ENCODE measurements at regions not wholly inside any gene's neighbourhood (a gene's known extent, or its start where the extent isn't known, plus 50 kb on each side); places are given as distances from the start of the nearest gene placed in this dataset.

GRCh38 chr9:88326936-88327335, 61.3 kb upstream of the SPIN1 start:
- DNase-seq (ENCODE audit: low read depth in 2 of 2) = no peak

DNA sequence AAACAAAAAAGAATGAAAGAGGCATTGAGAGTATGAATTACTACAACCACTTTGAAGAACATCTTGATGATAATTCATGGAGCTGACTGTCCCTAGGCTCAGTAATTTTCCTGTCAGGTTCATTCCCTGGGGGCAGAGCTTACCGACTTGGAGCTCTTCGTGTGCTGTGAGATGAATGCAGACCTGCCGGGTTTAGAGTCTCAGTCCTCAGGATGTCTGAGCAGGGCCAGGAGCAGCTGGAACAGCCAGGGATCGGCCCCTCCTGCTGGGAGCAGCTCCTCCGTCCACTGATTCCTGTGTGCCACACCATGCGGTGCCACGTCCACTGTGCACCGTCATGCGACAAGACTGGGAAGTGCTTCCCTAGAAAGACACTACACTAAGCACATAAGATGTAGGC, 62.2 kb upstream of the SPIN1 start:
- no peak for DNase-seq (ENCODE audit: low read depth in 2 of 2)

GRCh38 chr9:88322906-88323566, 65.2 kb upstream of the SPIN1 start:
- peak; percentile 25 to 36 for DNase-seq (ENCODE audit: low read depth in 2 of 2)

DNA sequence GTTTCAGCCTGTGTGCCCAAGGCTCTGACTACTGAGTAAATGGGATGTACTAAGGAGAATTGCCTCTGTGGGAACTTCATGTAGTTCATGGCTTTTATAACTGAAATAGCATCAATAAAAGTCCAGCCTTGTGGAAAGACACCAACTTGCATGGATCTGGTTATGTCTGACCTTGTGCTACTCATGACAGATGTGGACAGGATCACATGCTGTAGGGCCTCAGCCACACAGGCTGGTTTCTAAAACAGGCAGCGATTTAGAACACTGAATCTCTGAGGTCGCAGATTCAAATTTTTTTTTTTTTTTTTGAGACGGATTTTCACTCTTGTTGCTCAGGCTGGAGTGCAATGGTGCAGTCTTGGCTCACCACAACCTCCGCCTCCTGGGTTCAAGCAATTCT, 66.5 kb upstream of the SPIN1 start:
- DNase-seq (ENCODE audit: low read depth in 2 of 2) = no peak

GRCh38 chr9:88320748-88321415, 67.4 kb upstream of the SPIN1 start:
- DNase-seq (ENCODE audit: low read depth in 2 of 2) = no peak

DNA sequence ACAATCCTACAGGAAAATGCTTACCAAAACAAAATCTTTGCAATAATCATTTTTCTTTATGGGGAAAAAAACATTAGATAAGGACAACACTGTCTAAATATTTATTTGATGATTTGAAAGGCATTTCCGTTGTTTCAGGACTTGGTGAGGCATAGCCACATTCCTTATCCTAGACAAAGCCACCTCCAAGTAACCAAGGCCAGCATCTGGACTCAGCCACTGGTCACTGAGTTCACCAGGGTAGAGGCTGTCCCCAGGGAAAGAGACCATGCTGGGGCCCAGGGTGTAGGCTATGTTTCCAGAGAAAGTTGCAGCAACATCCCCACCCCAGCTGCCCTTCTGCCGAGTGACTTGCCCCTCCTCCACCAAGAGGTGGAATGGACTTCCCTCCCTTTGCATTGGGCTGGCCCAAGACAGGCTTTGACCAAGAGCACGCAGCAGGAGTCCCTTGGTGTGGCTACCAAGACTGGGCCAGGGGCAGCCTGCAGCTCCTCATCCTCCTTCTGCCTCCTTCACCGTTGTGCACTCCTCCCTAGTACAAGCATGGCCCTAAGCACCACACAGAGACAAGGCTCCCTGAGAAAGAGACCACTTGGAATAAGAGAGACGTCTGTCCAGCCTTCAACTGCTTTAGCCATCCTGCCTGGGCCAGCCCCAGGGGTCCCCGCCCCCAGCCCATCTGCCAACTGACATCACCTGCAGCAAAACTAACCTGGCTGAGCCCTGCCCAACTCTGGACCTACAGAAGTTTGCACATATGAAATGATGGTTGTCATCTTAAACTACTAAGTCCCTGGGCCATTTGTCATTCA, 68.1 kb upstream of the SPIN1 start:
- no peak for DNase-seq (ENCODE audit: low read depth in 2 of 2)

- DNase-seq (ENCODE audit: low read depth in 2 of 2) = peak; percentile 48 to 52
Observed at GRCh38 chr9:88313364-88314220, 74.7 kb upstream of the SPIN1 start.

DNA sequence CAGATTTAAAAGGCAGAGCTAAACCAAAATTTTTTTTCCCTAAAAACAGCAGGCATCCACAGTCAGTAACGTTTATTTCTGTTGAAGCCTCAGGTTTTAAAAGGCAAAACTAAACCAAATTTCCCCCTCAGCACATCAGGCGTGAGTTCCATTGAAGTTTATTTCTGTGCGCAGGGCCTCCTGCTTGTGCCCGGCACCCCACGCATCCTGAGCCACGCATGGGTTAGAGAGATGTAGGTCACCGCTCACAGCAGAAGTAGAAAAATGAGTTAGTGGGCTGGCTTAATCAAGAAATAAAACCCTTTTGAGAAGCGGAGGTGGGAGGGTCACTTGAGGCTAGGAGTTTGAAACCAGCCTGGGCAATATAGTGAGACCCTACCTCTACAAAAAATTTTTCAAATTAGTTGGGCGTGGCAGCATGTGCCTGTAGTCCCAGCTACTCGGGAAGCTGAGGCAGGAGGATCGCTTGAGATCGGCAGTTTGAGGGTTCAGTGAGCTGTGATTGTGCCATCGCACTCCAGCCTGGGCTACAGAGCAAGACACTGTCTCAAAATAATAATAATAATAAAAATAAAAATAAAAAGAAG, 75.6 kb upstream of the SPIN1 start:
- no peak for DNase-seq (ENCODE audit: low read depth in 2 of 2)

- no peak for DNase-seq (ENCODE audit: low read depth in 2 of 2)
Observed at GRCh38 chr9:88312045-88312444, 76.2 kb upstream of the SPIN1 start.

GRCh38 chr9:88310310-88310980, 77.8 kb upstream of the SPIN1 start:
- no peak for DNase-seq (ENCODE audit: low read depth in 2 of 2)

GRCh38 chr9:88308831-88309560, 79.2 kb upstream of the SPIN1 start:
- DNase-seq (ENCODE audit: low read depth in 2 of 2) = no peak

DNA sequence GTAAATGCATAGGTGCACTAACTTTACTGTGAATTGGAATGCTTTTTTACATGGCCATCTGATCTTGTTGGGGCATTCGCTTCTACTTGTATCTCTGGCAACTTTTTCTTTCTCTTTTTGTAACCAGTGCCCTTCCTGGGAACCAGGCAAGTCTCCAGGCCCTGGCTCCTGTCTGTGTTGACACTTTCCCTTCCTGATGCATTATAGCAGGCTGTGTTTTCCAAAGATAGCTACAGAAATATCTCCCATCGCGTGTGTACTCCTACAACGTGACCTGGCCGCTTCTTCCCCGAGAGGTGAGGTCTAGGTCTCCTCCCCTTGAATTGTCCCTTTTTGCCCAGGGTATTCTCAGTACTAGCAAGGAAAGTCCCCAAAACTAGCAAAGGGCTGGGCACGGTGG, 81.1 kb upstream of the SPIN1 start:
- DNase-seq (ENCODE audit: low read depth in 2 of 2) = no peak

DNA sequence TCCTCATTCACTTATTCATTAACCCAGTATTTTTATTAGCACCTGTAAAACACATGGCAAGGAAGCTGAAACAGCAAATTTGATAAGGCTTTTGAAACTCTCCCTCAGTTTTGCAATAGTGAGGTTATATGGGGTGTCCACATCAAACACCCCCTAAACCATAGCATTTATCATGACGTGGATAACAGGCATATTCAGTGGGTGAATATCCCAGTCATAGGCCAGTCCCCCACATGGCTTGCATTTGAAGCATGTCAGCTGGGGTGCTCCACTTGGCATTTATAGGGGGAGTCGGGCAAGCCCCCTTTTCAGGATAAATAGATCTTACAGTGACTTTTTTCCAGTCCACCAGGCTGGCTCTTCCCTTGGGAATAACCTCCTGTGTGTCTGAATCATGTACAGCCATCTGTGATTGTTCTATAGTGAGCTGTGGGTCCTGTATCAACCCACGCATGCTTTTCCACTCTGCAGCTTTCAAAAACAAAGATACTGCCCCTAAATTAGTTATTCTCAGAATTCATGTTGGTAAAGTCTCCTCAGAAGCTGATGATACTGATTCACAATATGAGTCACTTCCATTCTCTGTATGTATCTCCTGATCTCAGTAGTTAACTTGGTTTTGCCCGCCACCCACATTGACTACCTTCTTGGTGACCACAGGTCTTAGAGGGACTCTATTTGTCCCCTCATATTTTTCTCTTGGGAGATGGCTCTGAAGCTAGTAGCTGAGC, 84.4 kb upstream of the SPIN1 start:
- DNase-seq (ENCODE audit: low read depth in 2 of 2) = peak in 1 of 2 donors; percentile 12

DNA sequence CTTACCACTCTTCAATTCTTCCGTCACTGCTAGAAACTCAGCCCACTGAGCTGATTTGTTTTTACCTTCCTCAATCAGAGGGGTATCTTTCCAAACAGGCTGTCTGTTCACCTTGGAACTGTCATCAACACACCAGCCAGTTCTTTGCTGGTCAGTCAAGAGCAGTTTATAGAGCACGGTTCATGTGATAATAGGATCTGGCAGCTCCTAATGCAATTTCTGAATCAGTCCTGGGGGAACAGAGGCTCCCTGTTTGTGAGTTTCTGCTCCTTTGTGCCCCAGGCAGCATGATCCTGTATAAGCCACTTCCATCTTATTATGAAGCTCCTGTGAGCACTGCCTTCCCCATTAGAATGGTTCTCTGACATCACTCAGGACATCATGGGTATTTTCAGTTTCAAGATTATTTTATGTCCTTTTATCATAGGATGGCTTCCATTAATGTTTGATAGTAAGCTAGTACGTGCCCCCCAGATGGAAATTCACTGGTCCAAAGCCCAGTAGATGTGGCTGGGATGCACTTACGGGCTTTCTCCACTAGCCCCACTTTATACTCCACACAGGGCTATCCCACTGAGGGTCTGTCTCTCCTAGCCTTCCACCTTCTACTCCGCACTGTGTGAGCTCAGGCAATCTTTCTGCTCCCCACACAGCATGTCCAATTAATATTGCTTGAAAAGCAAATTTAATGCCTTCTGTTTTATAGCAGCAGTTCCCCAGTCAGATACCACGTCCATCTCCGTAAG, 85.5 kb upstream of the SPIN1 start:
- DNase-seq (ENCODE audit: low read depth in 2 of 2) = no peak

DNA sequence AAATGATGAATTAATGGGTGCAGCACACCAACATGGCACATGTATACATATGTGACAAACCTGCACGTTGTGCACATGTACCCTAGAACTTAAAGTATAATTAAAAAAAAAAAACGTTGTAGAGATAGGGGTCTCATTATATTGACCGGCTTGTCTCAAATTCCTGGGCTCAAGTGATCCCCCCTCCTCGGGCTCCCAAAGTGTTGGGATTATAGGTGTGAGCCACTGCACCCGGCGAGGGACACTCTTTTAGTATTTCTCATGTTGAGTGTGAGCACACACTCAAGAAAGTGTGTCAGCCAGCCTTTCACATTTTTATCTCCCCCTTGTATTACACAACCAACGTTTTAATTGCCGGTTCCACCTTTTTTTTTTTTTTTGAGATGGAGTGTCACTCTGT, 87.7 kb upstream of the SPIN1 start:
- DNase-seq (ENCODE audit: low read depth in 2 of 2) = no peak

- DNase-seq (ENCODE audit: low read depth in 2 of 2) = no peak
Observed at GRCh38 chr9:88291856-88292255, 96.4 kb upstream of the SPIN1 start.

DNA sequence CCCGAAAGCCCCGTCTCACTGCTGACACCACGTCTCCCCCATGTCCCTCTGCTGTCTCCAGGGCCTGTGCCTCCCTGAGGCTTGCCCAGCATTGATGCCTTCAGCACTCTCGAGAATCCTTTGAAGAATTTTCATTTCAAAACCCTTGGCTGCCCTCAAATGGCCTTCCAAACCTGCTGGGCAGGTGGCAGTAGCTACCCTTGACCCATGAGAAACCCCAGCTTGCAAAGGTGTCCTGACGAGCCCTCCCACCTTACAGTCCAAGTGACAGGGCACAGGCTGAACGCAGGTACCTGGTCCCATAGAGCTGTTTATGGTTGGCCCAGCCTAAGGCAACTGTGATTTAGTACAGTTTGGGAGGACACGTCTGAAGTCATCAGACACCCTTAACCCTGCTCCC, 97.2 kb upstream of the SPIN1 start:
- DNase-seq (ENCODE audit: low read depth in 2 of 2) = no peak

GRCh38 chr9:88289532-88289931, 98.7 kb upstream of the SPIN1 start:
- no peak for DNase-seq (ENCODE audit: low read depth in 2 of 2)

DNA sequence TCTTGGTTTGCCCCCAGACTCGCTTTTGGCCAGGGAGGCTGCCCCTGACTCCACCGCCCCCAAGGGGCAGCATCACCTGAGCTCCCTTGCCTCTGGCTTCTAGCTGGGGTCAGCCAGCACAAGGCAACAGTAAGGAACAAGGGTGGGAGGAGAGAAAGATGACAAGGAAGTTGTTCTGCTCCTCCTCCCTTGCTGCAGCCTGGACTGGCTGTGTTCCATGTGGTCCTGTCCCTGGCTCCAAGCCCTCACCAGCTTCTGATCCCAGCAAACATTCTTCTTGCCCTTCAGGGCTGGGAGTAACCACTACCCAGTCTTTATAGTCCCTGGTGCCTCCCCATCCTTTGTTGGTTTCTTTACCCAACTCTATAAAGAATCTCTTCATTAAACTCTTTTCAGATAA, 100.3 kb upstream of the SPIN1 start:
- DNase-seq (ENCODE audit: low read depth in 2 of 2) = no peak

All from stimulated activated CD8-positive, alpha-beta memory T cell treated with anti-CD3 and anti-CD28 coated beads, Interleukin-7, amount 100 ng/mL, for 4 hours (primary cell).